NCI-H2107 (cell line): ENCODE measurements at regions not wholly inside any gene's neighbourhood (a gene's known extent, or its start where the extent isn't known, plus 50 kb on each side); places are given as distances from the start of the nearest gene placed in this dataset.
A peak's percentile ranks its signal among the peaks of the same experiment; 100 is the strongest.

Source experiments
- DNase-seq: peaks from one replicate; lab custom pipeline; 2025; lab: John Stamatoyannopoulos, UW

DNA sequence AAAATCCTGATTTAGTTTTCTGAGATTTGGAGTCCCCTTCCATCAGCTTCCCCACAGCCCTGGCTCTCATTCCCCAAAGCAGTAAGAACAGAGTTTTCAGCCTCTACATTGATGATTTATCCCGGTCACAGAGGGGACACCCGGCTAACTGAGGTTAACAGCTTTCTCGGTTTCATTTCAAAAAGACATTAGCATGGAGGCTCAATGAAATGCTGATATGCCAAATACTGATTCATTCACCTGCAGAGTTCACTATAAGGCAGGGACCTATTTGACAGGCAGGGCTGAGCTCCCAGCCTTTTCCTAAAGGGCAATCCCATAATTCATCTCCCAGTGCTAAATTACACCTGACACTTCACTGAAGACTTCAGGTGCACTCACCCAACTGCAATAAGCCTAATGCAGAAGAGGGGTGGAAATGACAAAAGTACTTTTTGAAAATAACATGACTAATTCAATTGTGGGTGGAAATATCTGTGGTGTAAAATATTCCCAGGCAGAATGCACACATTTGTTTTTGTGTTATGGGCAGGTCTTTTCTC is 99.8 kb upstream of the PMFBP1 start:
- no peak for DNase-seq

DNA sequence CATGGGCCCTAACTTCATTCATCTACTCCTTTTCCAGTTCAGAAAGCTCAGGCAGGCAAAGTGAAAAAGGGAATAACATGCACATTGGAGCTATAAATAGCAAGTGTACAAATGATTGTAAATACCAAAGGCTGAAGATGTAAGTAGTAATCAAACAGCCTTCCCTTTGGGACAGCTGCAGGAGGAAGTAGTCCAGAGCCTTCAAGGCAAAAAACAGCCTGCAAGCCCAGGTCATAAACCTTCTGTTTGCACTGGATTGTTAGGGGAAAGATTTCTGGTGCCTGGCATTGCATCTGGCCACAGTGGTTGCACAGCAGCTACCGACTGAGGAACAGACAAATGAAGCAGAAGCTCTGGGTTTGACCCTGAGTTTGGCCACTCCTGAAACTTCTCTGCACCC is 98.6 kb upstream of the PMFBP1 start:
- no peak for DNase-seq

DNA sequence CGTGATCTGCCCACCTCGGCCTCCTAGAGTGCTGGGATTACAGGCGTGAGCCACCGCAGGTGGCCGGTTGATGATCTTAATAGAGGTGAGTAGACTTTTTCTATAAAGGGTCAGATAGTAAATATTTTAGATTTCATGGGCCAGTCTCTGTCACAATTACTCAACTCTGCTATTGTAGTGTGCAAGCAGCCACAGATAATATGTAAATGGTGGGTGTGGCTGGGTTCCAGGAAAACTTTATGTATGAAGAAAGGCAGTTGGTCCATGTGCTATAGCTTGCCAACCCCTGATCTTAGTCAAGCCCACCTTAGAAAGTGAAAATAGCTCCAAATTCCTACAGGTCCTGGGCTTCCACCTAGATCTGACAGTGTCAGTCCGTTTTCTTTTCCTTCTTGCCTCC is 94.9 kb upstream of the PMFBP1 start:
- DNase-seq = no peak

DNA sequence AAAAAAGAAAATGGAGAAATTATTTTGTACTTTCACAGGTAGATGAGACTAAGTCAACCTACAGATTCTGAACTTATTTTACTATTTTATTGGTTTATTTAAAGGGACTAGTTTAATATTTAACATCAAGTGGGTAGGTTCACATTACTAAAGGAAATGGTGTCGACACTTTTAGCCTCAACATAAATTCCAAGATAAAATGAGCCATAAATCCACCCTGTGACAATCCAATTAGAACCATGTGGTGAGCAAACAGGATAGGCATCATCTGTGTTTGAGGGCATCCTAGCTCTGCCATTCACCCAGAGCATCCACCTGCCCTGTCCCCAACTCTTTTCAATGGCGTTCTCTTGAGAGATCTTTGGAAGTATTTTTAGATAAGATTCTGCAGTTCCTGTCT is 92.8 kb upstream of the PMFBP1 start:
- no peak for DNase-seq

DNA sequence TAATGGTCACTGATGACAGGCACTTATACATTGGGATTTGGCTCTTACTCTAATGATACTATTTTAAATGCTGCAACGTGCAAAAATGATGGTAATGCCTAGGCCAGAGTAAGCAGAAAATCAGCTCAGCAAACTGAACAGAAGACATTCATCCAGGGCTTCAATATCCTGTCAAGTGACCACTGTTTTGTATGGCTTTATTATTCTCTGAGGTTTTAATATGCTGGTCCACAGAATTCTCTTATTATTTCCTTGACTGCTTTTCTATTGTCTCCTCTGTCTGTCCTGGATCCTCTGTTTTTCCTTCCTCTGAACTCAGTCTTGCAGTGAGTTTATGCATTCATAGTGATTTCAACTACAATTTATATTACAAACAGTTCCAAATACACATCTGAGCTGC is 90.8 kb upstream of the PMFBP1 start:
- no peak for DNase-seq

DNA sequence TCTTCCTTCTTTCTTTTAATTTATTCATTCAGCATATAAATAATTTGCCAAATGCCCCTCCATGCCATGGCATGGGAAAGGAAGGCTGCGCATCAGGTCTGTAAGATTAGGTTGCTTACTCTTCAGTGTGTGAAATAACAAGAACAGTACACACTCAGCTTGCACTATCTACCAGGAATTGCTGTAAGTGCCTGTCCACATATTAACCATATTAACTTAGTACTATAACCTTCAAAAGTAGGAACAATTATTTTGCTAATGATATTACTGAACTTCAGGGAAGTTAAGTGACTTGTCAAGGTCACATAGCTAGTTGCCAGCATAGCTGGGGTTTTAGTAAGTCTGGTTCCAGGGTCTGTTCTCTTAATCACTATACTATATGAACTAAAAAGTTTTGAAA is 89.2 kb upstream of the PMFBP1 start:
- DNase-seq = no peak

DNA sequence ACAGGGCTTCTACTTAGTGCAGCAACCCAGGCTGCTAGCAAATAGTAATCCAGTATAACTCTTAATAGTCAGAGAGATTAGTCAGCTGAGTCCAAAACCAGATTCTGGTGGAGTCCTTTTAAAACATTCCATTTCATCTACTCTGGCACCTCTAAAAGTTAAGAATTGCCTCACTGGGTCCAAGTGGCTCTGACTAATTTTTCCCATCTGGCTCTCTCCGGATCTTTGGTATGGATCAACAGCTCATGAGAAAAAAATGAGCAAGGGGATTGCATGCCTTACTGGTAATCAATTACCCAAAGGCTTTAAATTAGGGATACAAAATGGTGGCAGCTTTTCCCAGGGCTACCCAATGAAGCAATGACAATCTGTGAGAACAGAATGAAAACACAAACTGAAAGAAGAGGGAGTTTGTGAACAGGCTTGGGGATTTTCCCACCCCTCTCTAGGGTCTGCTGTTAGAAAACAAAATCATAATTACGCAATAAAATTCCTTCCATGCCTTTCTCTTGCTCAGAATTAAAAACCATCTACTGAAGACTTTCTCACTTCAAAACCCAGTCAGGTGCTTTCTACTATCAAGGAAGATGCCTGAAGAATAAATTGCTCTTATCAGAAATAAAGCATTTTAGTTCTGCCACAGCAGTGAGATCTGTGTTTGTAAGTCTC is 84.6 kb upstream of the PMFBP1 start:
- no peak for DNase-seq

DNA sequence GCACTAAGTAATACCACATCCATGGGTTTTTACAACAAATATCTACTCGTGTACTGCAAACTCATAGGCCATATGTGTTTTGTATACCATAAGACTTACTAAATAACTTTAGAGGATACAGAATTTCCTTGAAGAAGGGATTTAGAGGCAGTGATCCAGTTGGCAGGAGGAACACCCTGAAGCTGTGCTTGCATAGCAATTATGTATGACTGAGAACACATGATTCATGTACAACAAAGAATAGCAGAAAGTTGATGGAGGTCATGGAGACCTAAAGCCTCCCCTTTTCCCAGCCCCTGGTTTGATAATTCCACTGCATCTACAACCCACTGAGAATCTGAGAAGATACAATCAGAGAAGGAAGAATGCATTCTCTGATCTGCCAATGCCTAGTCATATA is 83.8 kb upstream of the PMFBP1 start:
- DNase-seq = no peak

DNA sequence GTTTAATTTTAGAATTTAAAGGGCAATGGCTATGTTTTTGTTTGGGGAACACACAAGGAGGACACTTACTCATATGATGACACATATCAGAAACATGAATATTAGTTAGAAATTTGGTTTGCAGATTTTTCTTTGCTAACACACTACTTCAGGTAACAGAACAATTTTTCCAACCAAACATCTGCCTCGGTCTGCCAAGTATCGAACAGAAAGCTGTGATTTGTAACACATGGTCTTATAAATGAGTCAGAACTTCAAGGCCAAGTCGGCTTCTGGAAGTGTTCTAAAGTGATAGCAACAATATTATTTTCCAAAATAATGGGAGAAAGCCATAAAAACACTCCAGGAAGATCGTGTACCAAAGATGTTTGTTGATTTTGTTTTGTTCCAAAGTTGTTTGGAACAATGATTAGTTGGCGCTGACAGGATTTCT is 75.9 kb upstream of the PMFBP1 start:
- DNase-seq = no peak

DNA sequence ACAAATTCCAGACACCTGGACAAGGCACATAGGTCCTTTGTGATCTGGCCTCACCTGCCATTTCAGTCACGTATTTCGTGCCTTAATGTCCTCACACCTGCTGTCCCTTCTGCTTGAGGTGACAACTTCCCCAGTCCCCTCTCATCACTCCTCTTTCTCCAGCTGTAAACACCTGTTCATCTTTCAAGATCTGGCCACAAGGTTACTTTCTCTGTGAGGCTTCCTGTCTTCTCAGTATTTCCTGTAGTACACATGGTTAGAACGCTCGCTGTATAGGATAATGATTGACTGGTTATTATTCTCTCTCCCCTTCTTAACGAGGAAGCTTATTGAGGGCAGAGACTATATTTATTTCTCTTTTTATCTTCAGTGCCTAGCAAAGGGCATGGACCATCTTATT is 74.5 kb upstream of the PMFBP1 start:
- no peak for DNase-seq

DNA sequence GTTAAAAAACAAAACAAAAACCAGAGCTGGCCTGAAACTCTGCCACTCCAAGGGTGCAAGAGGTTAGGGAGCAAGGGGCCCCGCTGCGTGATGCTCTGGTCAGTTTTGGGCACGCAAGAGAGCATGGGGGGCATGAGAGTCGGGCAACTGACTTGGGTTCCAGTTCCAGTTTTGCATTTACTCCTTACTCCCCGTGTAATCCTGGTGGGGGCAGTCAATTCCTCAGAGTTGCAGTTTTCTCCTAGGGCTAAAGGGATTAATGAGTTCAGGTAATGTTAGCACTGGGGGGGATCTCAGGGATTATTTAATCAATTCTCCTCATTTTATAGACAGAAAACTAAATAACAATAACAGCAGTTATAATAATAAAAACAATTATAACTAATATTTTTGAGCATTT is 72.9 kb upstream of the PMFBP1 start:
- DNase-seq = no peak

DNA sequence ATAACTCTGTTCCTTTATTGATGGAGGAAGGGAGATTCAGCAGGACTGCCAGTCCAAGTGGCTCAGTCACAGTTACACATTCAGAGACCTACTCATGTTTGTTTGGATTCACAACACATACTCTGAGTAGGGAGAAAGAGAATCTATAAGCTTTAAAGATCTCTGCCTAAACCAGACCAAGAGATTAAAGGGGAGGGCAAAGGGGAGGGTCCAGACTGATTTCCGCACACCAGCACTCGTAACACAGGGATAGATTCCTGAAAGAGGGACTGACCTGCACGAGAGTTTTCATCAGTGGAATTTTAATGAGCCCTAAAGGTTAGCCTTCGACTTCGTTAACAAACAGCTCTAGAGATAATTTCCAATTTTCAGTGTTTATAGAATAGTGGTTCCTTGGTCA is 71.7 kb upstream of the PMFBP1 start:
- DNase-seq = no peak

DNA sequence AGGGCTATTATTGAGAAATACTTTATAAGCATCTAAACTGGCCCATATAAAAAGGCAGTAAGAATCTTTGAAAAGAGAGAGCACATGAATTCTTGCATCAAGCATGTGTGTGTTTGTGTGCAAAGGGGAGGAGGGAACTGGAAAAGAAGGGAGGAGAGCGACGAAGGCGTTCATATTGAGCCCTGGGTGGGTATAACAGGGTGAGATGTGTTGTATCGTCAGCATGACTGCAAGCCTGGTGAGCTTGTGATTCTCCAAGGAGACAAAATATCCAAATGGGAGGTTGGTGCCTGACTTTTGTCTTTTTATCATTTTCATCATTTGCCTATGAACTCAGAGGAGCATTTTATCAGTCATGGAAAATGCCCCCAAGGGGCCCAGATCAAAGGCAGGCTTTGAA is 70.8 kb upstream of the PMFBP1 start:
- no peak for DNase-seq

DNA sequence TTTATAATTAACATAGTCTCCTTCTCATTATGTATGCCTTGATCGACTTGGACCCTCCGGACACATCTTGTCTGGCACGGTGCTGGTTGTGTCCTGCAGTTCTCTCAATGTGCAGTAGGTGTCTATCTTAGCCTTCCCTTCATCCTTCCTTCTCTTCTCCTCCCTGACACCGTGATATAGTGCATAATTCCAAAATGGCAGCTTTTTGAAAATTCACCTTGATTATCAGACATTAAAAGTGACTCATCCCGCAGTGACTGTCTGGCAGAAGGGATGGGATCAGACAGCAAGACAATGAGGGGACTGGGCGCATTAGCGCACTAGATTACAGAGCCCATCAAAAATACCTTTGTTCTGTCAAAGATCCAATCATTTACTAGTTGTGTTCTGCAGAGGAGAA is 70.0 kb upstream of the PMFBP1 start:
- DNase-seq = no peak

DNA sequence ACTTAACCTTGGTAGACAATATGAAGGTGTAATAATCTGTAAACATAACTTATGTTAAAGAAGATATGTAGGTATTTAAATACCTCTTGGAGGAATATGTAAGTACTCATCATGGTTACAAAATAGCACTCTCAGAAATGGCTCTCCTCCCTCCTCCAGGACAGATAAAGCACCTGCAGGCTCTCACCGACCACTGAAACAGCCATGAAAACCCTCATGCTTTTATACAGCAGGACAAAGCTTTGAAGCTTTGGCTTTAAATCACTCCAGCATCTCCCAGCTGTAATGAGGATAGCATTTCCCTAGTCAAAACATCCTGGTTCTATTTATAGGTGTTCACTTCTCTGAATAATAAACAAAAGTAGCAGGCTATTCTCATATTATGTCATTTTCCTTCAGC is 69.1 kb upstream of the PMFBP1 start:
- DNase-seq = peak; percentile 36

DNA sequence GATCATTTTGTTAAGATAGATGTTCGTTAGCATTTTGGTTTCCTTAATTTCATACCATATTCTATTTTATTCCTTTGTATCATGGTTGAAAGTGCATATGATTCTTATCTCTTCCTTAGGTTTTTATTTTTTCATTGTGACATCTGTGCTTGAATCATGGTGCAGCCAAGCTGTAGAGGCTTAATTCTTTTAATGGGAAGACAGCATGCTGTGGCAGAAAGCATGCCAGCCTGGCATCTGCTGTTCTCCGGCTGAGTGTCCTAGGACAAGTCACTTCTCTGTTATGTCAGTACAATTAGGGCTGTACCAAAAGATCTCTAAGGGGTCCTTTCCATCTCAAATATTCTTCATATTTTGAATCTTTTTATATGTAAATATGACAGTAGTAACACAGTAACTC is 68.5 kb upstream of the PMFBP1 start:
- DNase-seq = no peak

DNA sequence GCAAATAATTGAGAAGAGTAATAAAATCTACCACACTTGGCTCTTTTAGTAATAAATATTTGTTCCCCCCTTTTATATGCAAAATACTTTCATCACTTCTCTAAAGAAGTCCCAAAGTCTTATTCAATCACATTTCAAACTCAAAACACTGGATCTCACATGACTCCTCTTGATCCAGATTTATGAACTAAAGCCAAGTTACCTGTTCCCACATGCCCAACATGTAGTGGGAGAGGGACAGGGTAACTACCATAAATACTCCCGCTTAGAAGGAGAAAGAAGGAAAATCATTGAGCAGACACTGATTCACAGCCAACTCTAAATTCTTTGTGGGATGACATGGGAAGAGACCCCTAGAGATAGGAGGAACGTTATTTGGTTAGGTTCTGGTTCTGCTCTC is 64.9 kb upstream of the PMFBP1 start:
- DNase-seq = no peak

DNA sequence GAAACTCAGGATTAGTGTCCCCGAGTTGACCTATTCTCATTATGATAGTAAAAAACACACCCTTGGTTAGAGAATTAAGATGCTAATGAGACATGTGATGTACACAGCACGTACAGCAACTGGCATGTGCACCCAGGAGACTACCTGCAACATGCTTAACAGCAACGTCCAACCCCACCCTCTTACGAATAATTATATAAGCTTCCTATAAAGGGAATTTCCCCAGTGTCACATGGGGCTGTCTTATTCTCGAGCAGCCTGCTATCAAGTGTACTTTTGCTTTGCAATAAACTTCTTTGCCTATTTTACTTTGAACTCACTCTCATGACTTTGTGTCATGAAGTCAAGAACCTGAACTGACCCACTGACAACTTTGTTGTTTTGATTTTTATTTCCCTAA is 62.4 kb upstream of the PMFBP1 start:
- DNase-seq = no peak

DNA sequence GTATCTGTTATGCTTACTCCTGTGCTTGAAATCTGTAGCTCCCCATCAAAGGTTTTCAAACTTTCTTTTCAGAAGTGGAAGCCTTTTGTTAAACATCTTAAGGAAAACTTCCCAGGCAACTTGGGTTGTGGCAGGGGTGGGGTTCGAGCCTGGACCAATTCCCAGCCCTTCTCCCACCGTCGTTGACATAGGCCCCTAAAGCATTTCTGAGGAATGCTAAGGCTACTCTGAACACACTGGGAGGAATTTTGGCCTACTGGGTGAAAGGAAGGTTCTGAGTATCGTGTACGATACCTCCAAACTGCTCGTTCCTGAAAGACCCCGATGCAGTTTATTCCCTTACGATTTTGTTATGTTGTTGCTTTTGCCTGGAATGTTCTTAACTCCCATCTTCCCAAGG is 56.1 kb upstream of the PMFBP1 start:
- no peak for DNase-seq

DNA sequence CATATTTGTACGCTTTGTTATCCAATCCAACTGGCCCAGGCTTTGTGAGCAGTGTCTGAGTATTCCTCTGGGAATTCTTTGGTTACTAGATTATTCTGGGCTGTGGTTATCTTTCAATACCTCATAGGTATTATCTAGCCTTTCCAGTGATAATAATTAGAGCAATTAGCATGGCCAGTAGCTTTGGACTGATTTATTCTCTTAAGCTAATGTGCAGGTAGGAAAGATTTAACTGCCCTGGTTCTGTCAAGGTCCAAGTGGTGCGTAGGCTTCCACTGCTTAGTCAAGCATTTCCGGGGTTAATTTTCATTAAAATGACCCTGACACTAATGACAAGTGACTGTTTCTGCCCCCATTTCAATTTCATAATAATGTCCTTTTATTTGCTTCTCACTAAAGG is 54.2 kb upstream of the PMFBP1 start:
- no peak for DNase-seq

DNA sequence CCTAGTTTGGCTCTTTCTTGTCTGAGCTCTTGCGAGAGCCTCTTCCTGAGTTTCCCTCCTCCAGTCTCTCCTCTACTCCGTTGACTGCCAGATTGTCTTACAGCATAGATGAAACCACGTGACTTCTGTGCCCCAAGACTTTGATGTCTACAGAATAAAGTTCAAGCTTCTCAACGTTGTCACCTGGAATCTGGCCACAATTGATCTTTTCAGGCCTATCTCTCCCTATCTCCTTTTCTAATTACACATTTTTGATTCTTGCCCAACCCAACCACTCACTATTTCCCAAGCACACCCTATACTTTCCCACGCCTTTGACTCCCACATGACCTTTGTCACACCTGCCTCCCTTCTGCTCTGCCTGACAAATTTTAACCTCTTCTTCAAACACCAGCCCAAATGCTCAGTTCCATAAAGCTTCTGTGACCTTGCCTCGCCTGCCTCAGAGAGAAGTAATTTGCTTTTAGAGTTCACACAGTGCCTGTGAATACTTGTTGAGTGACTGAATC is 52.4 kb upstream of the PMFBP1 start:
- DNase-seq = no peak

DNA sequence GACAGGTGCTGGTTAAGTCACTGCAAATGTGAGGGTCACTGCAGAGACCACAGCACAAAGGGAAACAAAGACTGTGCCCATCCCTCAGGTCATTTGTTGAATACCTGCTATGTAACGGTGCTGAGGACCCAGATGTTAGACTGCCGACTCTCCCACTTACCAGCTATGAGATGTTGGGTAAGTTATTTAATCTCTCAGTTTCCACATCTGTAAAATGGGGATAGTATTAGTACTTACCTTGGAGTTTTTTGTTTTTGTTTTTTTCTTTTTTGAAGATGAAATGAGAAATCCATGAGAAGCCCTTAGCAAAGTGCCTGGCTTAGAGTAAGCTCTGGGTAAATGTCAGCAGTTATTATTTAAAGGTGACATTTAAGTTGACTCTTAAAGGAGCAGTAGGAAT is 50.5 kb upstream of the PMFBP1 start:
- no peak for DNase-seq
